ENCODE measurements at regions not wholly inside any gene's neighbourhood (a gene's known extent, or its start where the extent isn't known, plus 50 kb on each side); places are given as distances from the start of the nearest gene placed in this dataset.

- TF ChIP-seq CTCF (IDR thresholded peaks at IDR 0.05) (no peak), POLR2A (IDR thresholded peaks at IDR 0.05) (no peak)
Observed at GRCh38 chr4:71259280-71259679, 79.5 kb upstream of the SLC4A4 start.
